Esophagus muscularis mucosa (tissue), 4 donors: ENCODE measurements at regions not wholly inside any gene's neighbourhood (a gene's known extent, or its start where the extent isn't known, plus 50 kb on each side); places are given as distances from the start of the nearest gene placed in this dataset.

ENCODE experiments used
- EP300 ChIP-seq: sonication (generic); formaldehyde crosslinking; IDR thresholded peaks from one replicate; pipeline ENCODE4 v1.6.1; 2017; ENCODE audit warnings: antibody characterized with exemption
- POLR2A ChIP-seq: fragments of 450-650 bp; IDR thresholded peaks from one replicate; pipeline ENCODE4 v1.6.1; 2017; ENCODE audit warnings: antibody characterized with exemption, moderate library complexity, mild to moderate bottlenecking, low read depth
- POLR2AphosphoS5 ChIP-seq, 2 donors: sonication (generic); formaldehyde crosslinking; IDR thresholded peaks; one replicate each; pipeline ENCODE4 v1.6.1; 2017; ENCODE audit warnings: antibody characterized with exemption in 2 of 2
- TF ChIP-seq, protein P1 (sequence below), 3 experiments: fragments of 200-600 bp in 2 of 3; fragments of 450-650 bp in 1 of 3; sonication (generic) in 2 of 3; IDR thresholded peaks; one replicate each; pipeline ENCODE4 v1.5.1; 2017 to 2019; ENCODE audit warnings: antibody characterized with exemption in 3 of 3, mild to moderate bottlenecking in 2 of 3, moderate library complexity in 1 of 3

DNA sequence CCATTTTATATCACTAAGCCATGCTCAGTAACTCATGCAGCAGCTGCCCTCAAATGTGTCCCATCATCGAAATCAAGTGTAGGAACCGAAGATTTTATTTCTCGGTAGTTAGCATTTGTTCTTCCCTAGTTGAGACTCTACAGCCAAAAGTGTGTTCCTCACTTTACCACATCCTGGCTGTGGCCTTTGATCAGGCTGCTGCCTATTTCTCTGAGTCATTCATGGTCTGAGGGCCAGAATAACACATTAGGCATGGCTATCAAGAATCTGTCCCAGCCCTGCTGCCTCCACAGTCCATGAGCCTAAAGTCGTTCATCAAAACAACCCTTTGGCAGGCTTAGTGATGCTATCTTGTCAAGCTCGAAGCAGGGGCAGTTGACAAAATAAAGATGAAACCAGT is 300.1 kb downstream of the TDRD15 start:
- TF ChIP-seq, protein P1, sequence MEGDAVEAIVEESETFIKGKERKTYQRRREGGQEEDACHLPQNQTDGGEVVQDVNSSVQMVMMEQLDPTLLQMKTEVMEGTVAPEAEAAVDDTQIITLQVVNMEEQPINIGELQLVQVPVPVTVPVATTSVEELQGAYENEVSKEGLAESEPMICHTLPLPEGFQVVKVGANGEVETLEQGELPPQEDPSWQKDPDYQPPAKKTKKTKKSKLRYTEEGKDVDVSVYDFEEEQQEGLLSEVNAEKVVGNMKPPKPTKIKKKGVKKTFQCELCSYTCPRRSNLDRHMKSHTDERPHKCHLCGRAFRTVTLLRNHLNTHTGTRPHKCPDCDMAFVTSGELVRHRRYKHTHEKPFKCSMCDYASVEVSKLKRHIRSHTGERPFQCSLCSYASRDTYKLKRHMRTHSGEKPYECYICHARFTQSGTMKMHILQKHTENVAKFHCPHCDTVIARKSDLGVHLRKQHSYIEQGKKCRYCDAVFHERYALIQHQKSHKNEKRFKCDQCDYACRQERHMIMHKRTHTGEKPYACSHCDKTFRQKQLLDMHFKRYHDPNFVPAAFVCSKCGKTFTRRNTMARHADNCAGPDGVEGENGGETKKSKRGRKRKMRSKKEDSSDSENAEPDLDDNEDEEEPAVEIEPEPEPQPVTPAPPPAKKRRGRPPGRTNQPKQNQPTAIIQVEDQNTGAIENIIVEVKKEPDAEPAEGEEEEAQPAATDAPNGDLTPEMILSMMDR (IDR thresholded peaks at IDR 0.05): no peak
- TF ChIP-seq POLR2A: no peak
- no peak for TF ChIP-seq POLR2AphosphoS5 (IDR thresholded peaks at IDR 0.05)
- no peak for TF ChIP-seq EP300
